ENCODE measurements at regions not wholly inside any gene's neighbourhood (a gene's known extent, or its start where the extent isn't known, plus 50 kb on each side); places are given as distances from the start of the nearest gene placed in this dataset.

- no peak for DNase-seq
Observed at GRCh38 chr6:118761645-118762044, 110.3 kb upstream of the CEP85L start.

DNA sequence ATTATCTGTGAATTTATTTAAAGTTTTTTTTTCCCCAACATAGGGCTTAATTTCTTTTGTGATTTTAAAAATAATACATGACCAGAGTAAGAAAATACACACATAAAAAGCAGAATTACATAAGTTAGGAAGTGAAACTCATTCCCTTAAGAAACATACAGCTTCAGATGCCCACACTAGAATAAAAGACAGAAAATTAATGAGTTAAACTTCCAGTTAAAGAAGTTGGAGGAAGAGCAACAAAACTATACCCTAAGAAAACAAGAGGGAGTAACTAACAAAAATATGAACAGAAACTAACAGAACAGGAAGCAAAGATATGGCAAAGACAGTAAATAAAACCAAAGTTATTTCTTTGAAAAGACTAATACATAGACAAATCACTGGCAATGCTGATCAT is 107.6 kb upstream of the CEP85L start:
- no peak for DNase-seq

DNA sequence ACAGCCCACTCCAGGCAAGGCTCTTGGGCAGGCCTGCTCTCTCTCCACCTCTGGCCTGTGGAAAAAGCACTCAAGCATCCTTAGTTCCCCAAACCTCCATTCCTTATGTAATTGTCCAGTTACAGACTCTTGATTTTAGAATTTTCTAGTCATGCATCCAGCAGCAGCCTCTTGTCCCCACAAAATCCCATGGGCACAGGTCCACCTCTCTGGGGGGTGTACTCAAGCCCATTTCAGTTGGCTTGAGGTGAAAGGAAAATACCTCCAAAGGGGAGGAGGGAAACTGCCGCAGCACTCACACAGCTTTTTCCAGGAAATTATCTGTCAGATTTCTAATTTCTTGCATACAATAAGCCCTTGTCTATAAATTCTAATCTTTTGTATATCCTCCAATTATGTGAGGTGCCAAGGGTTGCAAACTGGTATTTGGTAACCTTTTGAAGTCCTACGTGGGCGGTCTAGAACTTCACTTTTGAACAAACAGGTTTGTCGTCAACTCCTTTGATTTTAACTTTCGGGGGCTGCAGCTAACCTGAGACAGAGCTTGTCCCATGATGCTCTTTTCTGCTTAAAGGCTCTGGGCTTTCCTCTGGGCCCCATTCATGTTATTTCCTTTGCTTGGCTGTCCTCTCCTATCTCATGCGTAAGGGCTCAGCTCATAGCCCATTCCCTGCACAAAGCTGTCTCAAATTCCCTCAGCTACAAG is 104.7 kb upstream of the CEP85L start:
- no peak for DNase-seq

DNA sequence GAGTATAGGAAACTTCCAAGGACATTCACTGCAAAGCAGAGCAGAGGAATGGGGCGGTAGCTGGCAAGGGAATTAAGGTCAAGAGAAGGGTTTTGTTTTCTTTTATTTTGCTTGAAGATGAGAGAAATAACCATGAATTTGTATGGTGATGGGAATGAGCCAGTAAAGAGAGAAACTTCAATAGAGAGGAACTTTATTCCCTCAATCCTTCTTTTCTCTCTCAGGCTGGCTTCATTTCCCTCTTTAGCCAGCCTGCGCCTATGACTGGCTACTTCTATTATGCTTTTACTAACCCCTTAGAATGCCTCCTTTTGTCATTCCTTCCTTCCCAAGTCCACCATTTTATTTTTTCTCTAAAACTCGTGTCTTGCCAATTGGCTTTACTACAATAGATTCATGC is 101.4 kb upstream of the CEP85L start:
- DNase-seq, result no peak

- no peak for DNase-seq
Observed at GRCh38 chr6:118751072-118751471, 99.7 kb upstream of the CEP85L start.

DNA sequence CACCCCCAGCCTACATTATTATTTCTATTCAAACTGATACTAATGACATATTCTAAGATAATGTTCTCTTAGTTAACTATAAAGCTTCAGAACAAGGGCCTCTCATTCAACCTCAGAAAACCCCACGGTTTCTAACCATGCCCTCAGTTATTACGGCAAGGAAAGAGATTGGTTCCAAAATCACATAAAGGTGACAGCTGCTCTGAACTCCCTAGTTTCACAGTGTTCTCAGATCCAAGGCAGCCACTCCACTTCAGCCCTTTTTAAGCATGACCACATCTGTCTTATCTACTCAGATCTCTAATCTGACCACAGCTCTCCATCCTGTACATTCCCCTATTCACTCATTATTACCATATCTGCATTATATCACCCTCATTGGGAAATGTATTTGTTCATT is 98.8 kb upstream of the CEP85L start:
- DNase-seq, result no peak

DNA sequence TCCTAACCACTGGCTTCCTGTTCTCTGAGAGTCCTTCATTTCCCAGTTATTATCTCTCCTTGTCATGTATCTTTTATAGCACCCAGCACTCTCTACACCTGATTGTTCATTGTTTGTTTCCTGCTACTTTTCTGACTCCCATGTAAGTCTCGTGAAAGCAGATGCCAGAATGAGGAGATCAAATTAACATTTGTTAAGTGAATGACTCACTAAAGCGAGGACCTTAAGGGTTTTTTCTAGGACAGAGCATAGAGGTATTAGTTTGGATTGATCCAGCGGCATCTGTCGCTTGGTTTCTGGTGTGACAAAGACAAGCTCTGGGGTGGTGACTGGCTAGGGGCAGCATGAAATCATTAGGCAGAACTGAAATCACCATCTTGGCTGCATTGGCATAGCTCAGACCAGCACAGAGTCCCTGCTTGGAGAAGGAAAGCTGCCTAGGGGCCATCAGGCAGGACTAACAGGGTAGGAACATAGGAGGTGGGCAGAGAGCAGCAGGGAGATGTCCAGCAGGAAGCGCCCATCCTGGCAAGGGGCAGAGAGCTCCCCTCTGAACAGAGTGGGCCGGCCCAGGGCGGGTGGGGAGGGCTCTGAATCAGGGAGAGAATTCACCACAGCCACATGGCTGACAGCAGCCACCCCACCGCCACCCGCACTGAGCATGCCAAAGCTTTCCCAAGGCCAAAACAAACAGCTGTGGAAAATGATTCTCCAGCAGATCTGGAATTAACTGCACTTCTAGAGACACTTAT is 97.1 kb upstream of the CEP85L start:
- DNase-seq, result no peak

GRCh38 chr6:118746825-118747174 is 95.4 kb upstream of the CEP85L start:
- DNase-seq, result no peak

GRCh38 chr6:118746145-118746824 is 94.9 kb upstream of the CEP85L start:
- DNase-seq, result peak in 1 of 2 donors; percentile 30

DNA sequence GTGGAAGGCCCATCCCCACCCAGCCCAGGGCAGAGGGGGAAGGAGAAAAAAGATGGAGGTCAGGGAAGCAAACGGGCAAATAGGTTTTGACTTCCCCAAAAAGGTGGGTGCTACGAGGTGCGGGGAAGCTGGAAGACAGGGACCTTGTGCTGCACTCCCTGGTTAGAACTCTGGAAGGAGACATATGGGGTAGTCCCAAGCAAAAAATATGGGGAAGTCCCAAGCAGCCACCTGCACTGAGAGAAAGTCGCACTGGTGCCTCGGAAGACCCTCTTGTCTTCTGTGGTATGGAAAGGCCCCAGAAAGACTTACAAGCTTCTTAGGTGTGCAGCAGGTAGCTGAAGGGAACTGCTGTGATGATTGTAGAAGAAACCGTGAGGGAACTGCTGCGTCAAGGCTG is 93.8 kb upstream of the CEP85L start:
- DNase-seq, result no peak

DNA sequence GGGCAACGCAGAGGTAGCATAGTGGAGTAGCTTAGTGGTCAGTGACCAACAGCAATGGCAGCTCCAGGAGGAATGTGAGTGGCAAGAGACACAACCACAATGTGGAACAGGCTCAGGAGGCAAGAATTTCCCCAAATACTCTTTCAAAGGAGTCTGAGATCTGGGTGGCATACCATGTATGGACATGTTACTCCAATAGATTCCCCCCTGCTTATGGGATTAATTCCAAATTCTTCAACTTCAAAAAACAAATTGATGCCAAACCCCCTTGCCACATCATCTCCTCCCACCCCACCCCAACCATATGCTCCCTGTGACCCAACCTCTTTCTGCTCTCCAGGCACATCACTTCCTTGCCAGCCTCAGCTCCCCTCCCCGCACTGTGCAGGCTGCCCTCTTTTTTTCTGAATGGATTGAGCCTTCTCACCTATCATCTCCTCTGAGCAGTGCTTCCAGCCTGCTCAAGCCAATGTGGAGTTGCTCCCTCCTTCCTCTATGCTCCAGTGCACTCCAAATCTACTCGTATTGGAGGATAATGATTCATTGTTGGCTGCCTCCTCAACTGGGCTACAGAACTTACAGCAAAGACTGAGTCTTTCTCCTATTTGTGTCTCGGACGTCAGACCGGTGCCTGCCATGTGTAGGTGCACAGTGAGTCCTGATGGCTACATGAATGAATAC is 93.0 kb upstream of the CEP85L start:
- no peak for DNase-seq

DNA sequence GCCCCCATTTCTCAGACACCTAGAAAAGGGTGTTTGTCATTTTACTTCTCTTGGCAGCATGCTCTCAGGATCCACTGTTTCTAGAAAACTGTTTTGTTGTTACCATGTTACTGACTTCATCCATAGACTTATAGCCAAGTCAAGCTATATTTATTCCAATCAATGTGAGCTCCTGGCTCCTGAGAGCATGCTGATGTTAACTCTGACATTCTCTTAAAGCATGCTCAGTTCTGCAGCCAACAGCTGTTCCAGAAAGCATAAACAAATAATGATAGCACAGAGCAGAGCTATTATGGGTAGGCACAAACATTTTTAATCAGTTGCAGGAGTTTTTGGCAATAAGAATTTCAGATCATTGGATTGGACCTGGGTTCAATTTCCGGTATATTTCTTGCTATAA is 92.4 kb upstream of the CEP85L start:
- no peak for DNase-seq

DNA sequence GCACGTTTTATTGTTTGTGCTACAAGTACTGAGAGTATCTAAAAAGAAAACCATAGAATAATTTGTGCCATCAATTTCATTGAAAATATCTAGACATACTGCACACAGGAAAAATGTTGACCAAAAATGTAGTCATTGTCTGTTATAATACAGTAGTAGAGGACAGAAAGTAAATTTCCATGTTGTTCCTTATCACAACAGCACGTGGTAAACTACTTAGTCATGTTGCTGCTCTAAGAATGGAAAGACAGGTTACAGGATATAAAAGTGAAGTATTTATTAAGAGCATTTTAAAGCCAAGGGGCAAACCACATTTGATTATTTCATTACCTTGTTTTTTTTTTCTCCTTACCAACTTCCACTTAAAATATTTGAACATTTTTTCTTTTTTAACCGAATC is 89.0 kb upstream of the CEP85L start:
- DNase-seq, result no peak

DNA sequence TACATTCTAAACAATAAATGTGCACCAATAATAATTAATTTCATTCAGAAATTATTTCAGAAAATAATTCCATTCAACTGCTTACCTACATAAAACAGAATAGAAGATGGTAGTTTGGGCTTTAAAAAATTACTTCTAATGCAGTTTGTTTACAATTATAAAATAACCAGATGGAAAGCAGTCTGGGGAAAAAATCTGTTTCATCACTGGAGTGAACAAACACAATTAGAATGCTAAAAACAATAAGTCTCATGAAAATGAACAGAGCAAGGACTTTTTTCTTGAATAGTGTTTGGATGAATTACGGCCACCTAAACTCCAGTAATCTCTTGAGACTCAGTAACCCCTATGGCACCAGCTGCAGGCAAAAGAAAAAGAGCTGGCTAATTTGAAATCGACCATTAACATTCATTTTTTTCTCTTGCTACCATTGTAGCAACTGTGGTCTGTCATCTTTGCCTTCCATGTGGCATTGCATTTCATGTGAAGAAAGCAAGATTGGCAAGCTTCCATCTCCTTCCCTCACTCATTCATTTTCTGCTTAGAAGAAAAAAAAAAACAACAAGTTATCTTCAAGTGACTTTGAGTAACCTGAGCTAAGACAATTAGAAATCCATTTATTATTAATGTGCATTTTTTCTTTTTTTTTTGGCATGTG is 88.4 kb upstream of the CEP85L start:
- no peak for DNase-seq

DNA sequence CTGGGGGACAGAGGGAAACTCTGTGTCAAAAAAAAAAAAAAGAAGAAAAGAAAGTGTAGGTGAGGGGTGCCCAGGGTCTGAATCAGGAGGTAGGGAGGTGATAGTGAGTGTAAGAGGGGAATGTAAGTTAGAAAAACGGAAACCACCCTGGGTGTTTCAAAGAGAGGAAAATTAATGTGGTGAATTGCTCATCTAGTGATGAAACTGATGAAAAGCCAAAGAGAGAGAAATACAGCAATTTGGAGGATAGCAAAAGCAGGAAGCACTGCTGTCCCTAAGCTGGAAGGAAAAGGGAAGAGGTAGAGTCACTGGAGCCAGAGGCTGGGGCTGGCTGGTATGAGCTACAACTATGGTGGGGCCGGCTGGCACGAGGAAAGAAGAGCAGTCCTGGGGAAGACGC is 85.0 kb upstream of the CEP85L start:
- no peak for DNase-seq

- DNase-seq, result peak; percentile 20 to 41
Observed at GRCh38 chr6:118735320-118735719, 83.9 kb upstream of the CEP85L start.

DNA sequence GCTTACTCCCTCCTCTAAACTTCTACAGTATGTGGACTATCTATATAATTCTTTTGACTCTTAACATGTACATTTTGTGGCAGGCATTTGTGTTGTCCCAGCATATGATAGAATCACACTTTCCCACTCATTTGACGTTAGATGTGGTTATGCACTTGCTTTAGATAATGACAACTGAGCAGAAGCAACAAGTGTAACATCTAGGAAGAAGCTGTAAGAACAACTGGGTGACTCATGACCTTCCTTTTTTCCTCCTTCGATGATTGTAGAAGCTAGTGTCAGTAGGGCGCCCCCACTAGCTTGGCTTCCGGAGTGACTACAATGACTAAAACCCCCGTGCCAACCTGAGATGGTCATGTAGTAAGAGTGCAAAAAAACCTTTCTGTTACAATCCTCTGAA is 74.6 kb upstream of the CEP85L start:
- peak; percentile 56 to 65 for DNase-seq

- DNase-seq, result no peak
Observed at GRCh38 chr6:118724211-118724610, 72.8 kb upstream of the CEP85L start.

DNA sequence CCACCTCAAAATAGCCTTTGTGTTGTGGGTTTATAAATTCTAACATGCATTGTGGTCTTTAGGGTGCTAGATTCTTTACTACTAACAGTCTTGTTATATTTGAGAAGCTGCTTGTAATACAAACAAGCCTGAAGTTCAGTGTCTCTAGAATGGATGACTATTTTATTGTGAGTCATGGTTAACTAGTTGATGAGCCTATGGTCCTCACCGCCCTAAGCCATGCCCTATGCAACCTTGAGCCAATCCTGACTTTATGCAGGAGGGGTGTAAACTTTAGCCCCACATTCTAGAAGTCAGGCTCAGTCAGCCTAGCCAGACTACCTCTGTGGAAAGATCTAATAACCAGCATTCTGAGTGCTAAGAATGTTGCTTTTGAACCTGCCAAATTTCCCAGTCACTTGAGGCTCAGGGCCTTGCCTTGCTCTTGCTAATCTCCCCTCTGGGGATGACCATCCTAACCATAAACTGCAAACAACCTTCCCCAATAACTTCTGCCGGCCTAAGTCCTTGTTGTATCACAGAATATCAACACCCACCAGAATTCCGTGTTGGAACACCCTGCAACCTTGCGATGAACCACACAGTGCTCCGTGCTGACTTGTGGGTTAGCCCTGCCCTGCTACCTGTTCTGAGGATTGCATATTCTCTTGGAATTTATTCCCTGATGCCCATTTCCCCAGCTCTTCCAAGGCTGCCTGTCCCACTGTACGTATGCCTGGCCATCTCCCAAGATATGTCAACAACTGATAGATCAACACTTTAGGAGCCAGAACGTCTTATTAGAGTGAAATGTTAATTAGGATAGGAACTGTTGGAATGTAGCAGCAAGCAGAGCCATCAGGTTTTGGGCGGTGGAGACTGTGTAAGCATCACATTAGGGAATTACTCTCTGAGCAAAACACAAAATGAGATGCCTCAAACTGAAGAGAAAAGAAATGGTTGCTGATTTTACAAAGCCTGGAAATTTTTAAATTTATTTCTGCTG is 71.7 kb upstream of the CEP85L start:
- no peak for DNase-seq

DNA sequence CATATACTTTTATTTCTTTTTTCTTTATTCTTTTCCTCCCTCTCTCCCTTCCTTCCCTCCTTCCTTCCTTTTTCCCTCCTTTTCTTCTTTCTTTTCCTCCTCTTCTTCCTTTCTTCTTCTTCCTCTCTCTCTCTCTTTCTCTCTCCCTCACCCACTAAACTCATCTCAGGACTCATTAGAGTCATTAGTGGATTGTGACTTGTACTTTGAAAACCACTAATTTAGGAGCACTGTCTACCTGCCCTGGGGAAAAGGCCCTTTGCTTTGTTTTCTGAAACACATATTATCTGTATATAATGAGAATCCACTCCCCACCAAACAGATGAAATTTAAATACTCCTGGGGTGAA is 68.7 kb upstream of the CEP85L start:
- no peak for DNase-seq

- peak in 1 of 2 donors; percentile 26 for DNase-seq
Observed at GRCh38 chr6:118719351-118720124, 68.1 kb upstream of the CEP85L start.
